ENCODE measurements at regions not wholly inside any gene's neighbourhood (a gene's known extent, or its start where the extent isn't known, plus 50 kb on each side); places are given as distances from the start of the nearest gene placed in this dataset.
"Not testable (repeated sequence)": the region's sequence is repeated elsewhere in the genome, so short reads cannot be mapped to it uniquely, and the experiment has no call there.

DNA sequence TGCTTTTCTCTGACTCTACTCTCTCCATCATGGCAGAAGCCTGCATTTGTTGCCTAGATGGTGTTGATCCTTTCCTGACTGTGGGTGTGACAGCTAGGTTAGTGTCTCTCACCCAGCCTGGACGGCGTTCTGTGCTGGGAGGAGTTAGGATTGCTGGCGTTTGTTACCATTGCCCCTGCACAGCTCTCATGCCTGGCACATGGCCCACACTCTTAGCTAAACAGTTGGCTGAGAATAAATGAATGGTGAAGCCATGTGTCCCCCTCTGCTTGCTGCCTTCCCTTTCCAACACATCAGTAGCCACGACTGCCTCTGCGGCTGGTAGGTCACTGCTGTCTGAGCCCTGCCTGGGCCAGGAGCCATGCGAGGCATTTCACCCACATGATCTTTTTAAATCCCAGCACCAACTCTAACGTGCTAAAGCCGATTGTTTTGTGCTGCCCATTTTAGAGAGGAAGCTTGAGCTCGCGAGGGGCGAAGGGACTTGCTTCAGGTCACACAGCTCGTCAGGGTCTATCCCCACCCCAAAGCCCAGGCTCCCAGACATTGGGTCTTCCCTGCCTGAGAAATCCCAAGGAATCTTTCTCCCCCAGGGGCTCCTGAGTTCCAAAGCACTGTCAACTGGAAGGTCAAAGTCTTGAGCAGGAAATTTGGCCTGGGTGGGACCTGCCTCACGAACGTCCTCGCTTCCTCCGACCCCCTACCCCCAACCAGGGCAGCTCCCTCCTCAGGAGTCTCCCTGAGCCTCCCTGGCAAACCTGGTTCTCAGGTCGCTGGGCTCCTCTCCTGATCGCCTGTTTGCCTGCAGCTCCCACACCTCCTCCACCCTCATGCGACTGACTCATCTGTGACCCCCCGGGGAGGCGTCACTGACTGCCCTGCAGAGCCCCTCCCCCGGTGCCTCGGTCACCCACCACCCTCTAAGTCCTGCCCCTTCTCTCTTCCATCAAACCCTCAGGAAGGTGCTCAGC is 271.7 kb upstream of the C1orf174 start:
- DNase-seq (ENCODE audit: missing footprints) (no peak), ATAC-seq (peak; percentile 43)

GRCh38 chr1:4172644-4173599 is 272.9 kb upstream of the C1orf174 start:
- intact Hi-C loops (cut with DNase I) = no loop called here
- ATAC-seq (no peak), DNase-seq (ENCODE audit: missing footprints) (no peak)

More for the DNA sequence above, 271.7 kb upstream of the C1orf174 start:
- intact Hi-C loops (cut with DNase I) = no loop called here

DNA sequence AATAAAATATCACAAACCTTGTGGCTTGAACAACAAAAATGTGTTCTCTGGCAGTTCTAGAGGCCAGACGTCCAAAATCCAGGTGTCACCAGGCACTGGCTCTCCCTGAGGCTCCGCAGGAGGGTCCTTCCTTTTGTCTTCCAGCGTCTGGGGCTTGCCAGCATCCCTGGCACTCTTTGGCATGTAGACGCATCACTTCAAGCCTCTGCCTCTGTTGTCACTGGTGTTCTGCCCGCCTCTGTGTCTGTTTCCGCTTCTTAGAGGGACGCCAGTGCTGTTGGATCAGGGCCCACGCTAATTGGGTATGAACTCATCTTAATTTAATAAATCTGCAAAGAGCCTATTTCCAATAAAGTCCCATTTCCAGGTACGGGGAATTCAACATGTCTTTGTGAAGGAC is 273.7 kb upstream of the C1orf174 start:
- no peak for DNase-seq (ENCODE audit: missing footprints)
- intact Hi-C loops (cut with DNase I) = no loop called here
- ATAC-seq = no peak

- ATAC-seq = no peak
- intact Hi-C loops (cut with DNase I) = no loop called here
- no peak for DNase-seq (ENCODE audit: missing footprints)
These were observed 274.5 kb upstream of the C1orf174 start for GRCh38 chr1:4174291-4175200.

DNA sequence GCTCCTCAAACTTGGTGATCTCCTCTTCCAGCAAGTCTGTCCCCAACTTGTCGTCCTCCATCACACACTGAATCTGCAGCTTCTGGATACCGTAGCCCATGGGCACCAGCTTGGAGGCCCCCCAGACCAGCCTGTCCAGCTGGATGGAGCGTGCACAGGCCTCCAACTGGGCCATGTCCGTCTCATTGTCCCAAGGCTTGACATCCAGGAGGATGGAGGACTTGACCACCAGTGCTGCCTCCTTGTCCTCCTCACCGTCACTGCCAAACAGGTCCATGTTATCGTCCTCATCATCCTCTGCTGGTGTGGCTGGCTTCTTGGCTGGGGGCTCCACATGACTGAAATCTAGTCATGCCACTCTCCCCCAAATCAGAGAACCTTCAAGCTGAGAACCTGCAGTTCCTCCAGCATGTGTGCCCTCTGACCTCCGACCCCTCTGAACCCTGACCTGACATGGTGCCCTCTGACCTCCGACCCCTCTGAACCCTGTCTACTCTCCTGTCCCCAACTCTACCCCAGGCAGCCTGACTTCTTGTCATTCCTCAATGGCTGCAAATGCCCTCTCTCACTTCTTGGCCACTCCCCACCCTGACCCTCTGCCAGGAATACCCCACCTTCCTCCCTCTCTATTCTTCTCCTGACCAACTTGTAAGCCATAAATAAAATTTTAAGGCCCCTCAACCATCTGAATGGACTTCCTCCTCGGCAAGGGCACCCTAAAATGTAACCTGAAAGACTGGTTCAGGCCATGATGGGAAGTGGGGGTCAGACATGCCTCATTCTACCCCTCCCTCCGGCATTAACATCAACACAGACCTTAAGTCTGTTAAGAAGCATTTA is 275.7 kb upstream of the C1orf174 start:
- ATAC-seq (no peak), DNase-seq (ENCODE audit: missing footprints) (no peak)
- intact Hi-C loops (cut with DNase I) = no loop called here

DNA sequence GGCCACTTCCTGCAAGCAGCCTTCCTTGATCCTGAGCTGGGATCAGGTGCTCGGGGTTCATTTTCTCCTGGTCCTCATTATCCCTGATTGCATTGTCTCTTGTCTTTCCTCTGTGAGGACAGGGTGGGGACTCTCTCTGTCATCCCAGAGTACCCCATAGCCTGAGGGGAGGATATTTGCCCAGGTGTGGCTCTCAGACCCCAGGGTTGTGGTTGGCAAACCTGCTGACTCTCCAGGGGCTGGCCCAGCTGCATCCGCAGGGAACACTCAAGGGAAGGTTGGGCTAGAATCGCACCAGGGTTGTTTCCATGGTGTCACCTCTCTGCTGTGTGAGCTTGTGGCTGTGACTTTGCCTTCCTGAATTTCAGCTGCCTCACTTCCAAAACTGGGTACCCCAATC is 276.8 kb upstream of the C1orf174 start:
- intact Hi-C loops (cut with DNase I) = no loop called here

GRCh38 chr1:4177425-4178150 is 277.5 kb upstream of the C1orf174 start:
- intact Hi-C loops (cut with DNase I) = no loop called here
- ATAC-seq (no peak), DNase-seq (ENCODE audit: missing footprints) (no peak)

More for the DNA sequence above, 276.8 kb upstream of the C1orf174 start:
- DNase-seq (ENCODE audit: missing footprints) (no peak), ATAC-seq (no peak)

DNA sequence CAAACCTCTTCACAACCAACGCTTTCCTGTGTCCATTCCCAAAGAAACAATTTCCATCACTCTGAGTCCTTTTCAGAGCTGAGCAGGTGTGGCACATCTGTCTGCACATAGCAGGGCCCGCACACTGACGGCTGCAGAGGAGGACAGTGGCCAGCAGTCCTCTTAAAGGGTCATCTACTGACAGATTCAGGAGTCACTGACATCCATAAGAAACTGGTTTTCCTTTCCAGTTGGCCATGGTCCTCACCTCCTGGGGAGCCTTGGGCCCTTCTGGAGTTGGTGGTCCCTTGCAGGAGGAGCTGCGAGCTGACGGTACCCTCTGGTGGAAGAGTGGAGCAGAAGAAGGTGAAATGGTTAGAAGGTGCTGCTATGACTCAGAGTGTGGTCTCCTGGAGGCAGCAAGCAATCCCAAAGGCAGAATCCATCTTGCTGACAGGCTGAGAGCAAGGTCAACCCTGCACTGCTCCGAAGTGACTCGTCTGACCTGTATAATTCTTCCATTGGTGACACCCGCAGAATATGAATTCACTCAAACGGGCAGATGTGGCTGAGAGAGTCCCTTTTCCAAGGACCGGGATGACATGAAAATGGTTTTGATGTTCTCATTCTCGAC is 278.5 kb upstream of the C1orf174 start:
- intact Hi-C loops (cut with DNase I) = no loop called here
- DNase-seq (ENCODE audit: missing footprints) = no peak
- no peak for ATAC-seq

DNA sequence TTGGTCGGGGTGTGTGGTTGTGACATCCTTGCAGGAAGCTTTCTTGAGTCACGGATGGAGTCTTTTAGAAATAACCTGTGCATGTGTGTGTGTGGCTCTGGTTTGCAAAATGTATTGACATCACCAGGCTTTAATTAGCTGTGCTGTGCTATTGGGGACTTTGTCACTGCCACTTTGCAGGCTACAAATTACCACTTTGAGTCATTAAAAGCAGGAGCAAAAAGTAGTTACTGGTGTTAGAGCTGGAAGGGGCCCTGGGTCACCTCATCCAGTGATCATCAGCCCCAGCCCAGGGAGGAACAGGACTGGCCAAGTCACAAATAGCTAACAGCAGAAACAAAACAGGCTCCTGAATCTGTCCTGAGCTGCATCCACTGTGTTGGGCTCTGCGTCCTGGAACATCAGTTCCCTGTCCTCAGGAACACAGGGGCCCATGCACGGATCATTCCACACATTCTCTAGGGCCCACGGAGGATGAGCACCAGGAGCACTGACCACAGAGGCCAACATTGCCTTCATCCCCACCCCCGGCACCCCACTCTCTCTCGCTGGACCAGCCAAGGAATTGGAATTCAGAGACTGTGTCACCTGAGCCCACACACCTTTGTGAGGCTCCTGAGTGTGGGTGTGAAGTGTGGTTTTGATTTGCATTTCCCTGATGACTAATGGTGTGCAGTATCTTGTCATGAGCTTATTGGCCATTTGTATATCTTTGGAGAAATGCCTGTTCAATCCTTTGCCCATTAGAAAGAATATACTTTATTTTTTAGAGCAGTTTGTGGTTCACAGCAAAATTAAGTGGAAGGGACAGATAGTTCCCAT is 280.1 kb upstream of the C1orf174 start:
- intact Hi-C loops (cut with DNase I) = no loop called here
- ATAC-seq (no peak), DNase-seq (ENCODE audit: missing footprints) (no peak)

DNA sequence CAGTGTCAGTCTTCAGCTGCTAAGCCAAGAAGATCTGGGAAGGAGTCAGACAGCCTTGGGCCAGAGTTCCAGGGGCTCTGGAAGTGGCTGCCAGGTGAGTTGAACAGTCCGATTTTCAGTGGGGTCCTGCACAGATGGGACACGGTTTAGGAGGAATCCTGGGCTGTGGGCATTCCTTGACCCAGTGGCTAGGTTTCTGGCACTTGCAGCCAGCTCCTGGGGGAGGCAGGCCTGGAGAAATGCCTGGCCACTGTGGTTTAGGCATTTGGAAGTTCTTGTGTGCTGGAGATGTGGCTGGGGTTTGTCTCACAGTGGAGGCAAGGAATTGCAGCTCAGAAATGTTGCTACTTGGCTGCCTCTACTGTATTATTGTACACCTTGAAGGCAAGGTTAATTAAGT is 286.4 kb upstream of the C1orf174 start:
- ATAC-seq; intact Hi-C loops (cut with DNase I); DNase-seq (ENCODE audit: missing footprints): not testable (repeated sequence)

- intact Hi-C loops (cut with DNase I) = no loop called here
- no peak for DNase-seq (ENCODE audit: missing footprints)
- ATAC-seq = no peak
These were observed 303.4 kb upstream of the C1orf174 start for GRCh38 chr1:4203501-4203900.

DNA sequence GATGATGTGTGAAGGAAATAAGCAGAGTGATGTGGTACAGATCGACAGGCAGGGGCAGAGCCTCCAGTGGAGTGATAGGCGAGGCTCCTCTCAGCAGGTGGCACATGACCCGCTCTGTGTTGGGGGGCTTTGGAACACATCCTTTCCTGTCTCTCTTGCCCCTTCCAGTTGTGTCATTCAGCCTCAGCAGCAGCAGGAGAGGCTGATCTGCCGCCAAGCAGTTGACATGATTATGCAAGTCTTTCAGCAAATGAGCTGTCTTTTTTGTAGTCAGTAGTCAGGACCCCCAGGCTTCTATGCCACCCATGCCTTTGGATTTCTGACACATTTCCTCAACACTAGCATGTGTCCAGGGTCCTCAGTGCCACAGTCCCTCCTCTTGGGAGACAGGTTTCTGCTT is 307.1 kb upstream of the C1orf174 start:
- no peak for ATAC-seq
- intact Hi-C loops (cut with DNase I) = no loop called here
- no peak for DNase-seq (ENCODE audit: missing footprints)

DNA sequence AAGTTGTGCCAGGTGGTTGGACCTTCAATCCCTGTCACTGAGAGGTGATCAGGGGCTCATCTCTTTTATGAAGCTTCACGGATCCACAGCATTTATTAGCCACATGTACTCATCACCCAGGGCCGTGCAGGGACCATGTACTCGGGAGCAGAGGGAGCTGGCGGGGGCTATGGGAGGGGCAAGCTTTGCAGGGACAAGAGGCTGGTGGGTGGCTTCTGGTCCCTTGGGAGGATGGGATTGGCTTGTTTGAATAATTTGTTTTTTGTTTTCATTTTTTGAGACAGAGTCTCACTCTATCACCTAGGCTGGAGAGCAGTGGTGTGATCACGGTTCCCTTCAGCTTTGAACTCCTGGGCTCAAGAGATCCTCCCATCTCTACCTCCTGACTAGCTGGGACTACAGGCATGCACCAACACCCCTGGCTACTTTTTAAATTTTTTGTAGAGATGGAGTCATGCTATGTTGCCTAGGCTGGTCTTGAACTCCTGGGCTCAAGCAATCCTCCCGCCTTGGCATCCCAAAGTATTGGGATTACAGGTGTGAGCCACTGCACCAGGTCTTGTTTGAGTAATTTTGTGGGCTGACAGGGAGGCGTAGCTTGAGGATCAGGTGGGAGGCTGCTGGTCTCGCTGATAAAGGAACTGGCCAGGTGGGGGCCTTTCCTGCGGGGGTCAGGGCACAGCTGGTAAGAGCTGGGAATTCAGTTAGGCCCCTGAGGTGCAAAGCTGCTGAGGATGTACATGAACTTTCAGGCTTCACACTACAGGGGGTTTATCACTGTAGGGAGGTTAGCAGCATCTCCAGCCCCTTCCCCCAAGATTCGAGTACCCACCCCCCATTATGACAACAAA is 308.0 kb upstream of the C1orf174 start:
- DNase-seq (ENCODE audit: missing footprints) = no peak

DNA sequence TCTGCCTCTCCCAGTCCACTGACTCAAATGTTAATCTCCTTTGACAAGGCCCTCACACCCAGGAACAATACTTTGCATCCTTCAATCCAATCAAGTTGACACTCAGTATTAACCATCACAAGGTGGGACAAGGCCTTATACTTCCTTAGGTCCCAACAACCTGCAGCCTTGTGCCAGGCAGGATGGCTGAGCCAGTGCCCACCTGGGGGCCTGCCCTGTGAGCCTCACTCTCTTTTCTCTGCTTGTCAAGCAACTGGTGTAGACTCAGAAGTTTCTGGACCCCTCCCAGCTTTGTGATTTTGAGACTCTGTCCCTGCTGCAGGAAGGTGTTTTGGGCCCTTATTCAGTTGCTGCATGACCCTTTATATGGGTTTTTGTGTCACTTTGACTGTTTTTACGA is 310.0 kb upstream of the C1orf174 start:
- ATAC-seq (no peak), DNase-seq (ENCODE audit: missing footprints) (no peak)
- intact Hi-C loops (cut with DNase I) = no loop called here

More for the DNA sequence above, 308.0 kb upstream of the C1orf174 start:
- ATAC-seq = no peak
- intact Hi-C loops (cut with DNase I) = no loop called here

- intact Hi-C loops (cut with DNase I) = no loop called here
- DNase-seq (ENCODE audit: missing footprints) (no peak), ATAC-seq (no peak)
These were observed 312.7 kb upstream of the C1orf174 start for GRCh38 chr1:4212796-4213195.
